ENCODE measurements at regions not wholly inside any gene's neighbourhood (a gene's known extent, or its start where the extent isn't known, plus 50 kb on each side); places are given as distances from the start of the nearest gene placed in this dataset.

DNA sequence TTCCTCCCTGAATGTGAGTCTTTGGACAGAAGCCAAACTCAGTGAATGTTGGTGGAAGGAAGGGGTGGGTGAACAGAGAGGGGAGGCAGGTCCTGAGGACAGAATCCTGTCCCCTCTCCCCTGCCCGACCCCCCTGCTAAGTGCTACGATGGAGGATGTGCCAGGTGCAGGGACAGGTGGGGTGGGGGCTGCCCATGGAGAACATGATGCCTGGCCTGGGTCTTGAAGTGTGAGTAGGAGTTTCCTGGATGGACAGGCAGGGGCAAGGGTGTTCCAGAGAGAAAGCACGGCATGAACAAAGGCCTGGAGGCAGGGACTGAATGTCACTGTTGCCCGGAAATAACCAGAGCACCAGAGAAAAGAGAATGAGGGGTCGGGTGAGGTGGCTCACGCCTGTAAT, 445.1 kb downstream of the PTPRU start:
- peak; percentile 19 for DNase-seq

GRCh38 chr1:29679828-29680558, 443.7 kb downstream of the PTPRU start:
- DNase-seq: peak; percentile 37

- DNase-seq: peak; percentile 15
Observed at GRCh38 chr1:29679316-29679715, 443.0 kb downstream of the PTPRU start.

DNA sequence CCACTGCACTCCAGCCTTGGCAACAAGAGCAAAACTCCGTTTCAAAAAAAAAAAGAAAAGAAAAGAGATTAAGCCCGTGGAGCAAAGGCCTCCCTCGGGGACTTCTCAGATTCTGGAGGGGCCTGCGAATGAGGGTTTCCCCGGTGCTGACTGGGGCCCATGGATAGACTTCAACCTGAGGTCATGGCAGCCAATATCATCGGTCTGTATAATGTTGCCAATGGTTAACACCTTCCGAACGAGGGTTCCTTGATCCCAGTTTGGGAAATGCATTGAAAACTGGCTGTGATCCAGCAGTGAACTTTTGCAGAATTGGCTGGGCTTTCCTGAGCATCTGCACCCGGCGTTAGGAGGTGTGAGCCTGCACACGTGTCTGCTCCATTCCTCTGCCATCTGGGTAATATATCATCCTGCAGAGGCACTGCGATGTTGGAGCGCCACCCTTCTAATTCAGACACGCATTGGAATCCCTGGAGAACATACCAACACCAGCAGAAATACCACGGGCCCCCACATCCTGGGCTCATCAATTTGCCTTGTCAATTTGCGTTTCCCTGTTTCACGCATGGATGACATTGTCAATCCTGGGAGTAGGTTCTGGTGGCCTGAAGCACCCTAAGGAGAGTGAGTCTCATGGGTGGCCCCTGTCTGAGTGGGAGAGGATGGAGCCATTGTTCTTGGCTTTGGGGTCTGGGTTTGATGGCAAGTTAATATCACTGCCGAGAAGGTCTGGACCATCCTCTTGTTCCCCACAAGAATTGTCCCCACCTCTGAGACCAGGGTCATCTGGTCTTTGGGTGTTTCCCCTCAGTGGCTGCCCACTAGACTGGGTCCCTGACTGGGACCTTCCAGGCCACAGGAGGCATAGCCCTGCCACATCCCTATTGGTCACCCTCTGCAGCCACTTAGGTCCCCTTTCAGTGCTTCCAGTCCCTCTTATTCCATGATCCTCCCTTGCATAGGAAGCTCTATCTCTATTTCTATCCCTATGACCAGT, 441.0 kb downstream of the PTPRU start:
- DNase-seq: peak; percentile 13

DNA sequence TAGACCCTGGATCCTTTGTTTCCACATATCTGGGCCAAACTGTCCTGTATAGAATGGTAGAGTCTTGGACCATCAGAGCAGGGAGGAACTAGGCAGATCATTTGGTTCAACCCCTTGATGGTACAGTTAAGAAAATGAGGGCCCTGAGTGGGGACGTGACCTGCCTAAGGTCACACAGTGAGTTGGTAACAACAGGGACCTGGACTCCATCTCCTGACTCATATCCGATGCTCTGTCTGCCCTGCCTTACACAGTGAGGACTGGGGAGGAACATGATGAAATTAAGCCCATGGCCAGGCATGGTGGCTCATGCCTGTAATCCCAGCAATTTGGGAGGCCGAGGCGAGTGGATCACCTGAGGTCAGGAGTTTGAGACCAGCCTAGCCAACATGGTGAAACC, 440.2 kb downstream of the PTPRU start:
- DNase-seq: no peak

DNA sequence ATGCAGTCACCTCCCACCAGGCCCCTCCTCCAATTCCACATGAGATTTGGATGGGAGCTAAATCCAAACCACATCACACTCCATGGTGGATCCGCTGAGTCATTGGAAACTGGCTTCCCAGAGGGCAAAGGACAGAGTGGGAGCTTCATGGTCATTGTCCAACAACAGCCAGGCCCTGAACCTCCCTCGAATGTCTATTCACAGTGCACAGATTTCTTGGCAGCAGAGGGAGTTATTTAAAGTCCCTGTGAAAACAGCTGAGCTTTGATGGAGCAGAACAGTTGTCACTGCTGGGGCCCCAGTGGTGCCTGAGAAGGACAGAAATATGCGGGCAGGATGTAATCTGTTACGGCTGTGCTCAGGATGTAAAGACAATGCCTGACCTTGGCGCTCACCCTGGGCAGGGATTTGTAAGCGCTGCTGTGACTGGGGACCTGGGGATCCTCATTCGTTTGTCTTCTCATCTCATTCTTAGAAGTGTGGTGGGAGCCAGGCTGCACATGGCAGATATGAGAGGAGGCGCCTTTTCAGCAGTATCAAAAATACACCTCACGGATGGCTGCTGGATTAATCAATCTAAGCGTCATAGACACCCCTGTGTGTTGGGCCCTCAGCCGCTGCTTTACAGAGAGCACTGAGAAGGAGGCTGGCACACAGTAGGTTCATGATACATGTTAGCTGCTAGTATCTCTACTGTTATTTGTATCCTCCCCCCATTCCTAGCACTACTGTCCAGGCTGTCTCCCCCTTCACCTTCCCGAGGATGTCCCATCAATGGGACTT, 439.4 kb downstream of the PTPRU start:
- DNase-seq: peak; percentile 21

DNA sequence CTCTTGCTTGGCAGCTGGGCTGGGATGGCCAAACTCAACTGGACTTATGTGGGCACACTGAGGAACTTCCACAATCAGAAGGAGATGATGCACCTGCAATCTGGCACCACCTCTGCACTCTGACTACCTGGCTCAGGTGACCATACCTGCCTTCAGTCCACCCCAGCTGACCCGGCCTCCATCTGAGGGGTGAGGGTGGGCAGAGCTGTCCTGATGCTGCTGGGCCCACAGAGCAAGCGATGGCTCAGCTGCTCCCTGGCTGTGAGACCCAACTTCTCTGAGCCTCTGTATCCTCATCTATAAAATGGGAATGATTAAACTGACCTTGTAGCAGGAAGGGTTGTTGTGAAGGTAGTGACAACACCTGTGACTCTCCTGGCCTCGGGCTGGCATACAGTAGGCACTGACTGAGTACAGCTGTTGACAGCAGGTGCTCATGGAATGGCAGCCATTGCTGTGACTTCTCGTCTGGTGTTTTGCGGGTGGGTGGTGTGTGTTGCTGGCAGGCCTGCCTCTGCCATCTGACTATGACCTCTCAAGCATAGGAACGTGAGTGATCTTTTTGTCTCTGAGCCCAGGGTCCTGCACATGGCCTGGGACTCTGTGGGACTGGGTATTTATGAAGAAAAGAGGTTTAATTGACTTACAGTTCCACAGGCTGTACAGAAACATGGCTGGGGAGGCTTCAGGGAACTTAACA, 438.5 kb downstream of the PTPRU start:
- peak; percentile 32 for DNase-seq

GRCh38 chr1:29673669-29674626, 437.6 kb downstream of the PTPRU start:
- peak; percentile 38 for DNase-seq

GRCh38 chr1:29673228-29673500, 436.8 kb downstream of the PTPRU start:
- peak; percentile 19 for DNase-seq

GRCh38 chr1:29672416-29673227, 436.3 kb downstream of the PTPRU start:
- DNase-seq: peak; percentile 28

- peak; percentile 30 for DNase-seq
Observed at GRCh38 chr1:29671446-29672356, 435.4 kb downstream of the PTPRU start.

GRCh38 chr1:29670752-29671151, 434.4 kb downstream of the PTPRU start:
- peak; percentile 28 for DNase-seq

- DNase-seq: peak; percentile 33
Observed at GRCh38 chr1:29669912-29670311, 433.6 kb downstream of the PTPRU start.

DNA sequence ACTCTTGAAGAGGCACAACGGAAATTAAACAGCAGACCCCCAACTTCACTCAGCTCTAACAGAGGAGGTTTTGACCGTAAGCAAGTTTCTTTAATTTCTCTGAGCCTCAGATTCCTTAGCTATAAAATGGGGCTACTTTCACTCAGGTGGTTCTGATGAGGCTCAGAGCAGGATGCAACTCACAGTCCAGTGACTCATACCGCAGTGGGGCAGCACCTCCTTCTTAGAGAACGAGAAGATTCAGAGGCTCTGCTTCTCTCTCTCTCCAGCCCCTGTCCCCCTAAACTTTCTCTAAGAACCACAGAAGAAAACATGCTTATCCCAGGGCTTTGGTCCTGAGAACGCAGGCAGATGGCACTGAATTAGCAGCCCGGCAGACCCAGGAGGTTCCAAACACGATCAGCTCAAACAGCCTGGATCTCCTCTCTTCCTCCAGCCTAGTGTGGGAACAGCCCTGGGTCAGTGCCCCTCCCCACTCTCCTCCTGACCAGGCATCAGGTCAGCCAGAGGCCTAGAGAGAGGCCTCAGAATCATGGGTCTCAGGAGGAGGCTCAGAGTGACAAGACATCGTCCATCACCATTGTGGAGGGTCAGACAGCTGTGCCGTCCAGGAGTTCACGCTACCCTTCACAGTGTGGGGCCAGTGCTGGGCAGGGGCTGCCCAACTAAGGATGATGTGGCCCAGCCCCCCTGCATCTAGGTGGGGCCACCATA, 433.0 kb downstream of the PTPRU start:
- no peak for DNase-seq

GRCh38 chr1:29668551-29669157, 432.3 kb downstream of the PTPRU start:
- DNase-seq: no peak

- DNase-seq: no peak
Observed at GRCh38 chr1:29667951-29668350, 431.6 kb downstream of the PTPRU start.

- DNase-seq: no peak
Observed at GRCh38 chr1:29664711-29665110, 428.4 kb downstream of the PTPRU start.

GRCh38 chr1:29658688-29659087, 422.4 kb downstream of the PTPRU start:
- DNase-seq: no peak

Data from activated CD8-positive, alpha-beta memory T cell treated with anti-CD3 and anti-CD28 coated beads for 24 hours (primary cell).